WERI-Rb-1 (cell line): ENCODE measurements at regions not wholly inside any gene's neighbourhood (a gene's known extent, or its start where the extent isn't known, plus 50 kb on each side); places are given as distances from the start of the nearest gene placed in this dataset.

ENCODE experiments used
- DNase-seq: peaks from one replicate; pipeline ENCODE4 v3.0.0-alpha.2; 2020
- H3K27ac ChIP-seq: fragments of 250-450 bp; sonication (Bioruptor Pico); 2 replicates; pipeline ENCODE4 v1.5.1; 2020; ENCODE audit warnings: mild to moderate bottlenecking, moderate library complexity
- H3K27me3 ChIP-seq: fragments of 250-450 bp; sonication (Bioruptor Pico); 2 replicates; pipeline ENCODE4 v1.5.1; 2021; ENCODE audit warnings: mild to moderate bottlenecking, low read depth, moderate library complexity; ENCODE audit not compliant: insufficient read depth, severe bottlenecking
- H3K36me3 ChIP-seq: fragments of 250-450 bp; sonication (Bioruptor Pico); 2 replicates; pipeline ENCODE4 v1.5.1; 2020; ENCODE audit warnings: mild to moderate bottlenecking, moderate library complexity
- H3K4me3 ChIP-seq: 2 replicates; pipeline ENCODE4 v1.5.1; 2011; ENCODE audit warnings: low read depth, mild to moderate bottlenecking, control low read depth, low read length
- H3K9me3 ChIP-seq: fragments of 250-450 bp; sonication (Bioruptor Pico); 2 replicates; pipeline ENCODE4 v1.5.1; 2021; ENCODE audit warnings: mild to moderate bottlenecking, moderate library complexity; ENCODE audit not compliant: severe bottlenecking
- CTCF ChIP-seq: IDR thresholded peaks from 2 replicates; pipeline ENCODE4 v1.5.1; 2011; ENCODE audit warnings: low read depth, mild to moderate bottlenecking, control low read depth, inconsistent platforms, low read length

GRCh38 chr5:179437341-179438001 lies 92.2 kb upstream of the ADAMTS2 start:
- no peak overlapping the region for H3K27ac ChIP-seq
- H3K4me3 ChIP-seq: no peak overlapping the region
- no peaks in the 10 kb centered on the region for H3K36me3 ChIP-seq
- no peaks in the 10 kb centered on the region for H3K9me3 ChIP-seq
- no peak for TF ChIP-seq CTCF
- H3K27me3 ChIP-seq: no peaks in the 10 kb centered on the region
- no peak for DNase-seq

DNA sequence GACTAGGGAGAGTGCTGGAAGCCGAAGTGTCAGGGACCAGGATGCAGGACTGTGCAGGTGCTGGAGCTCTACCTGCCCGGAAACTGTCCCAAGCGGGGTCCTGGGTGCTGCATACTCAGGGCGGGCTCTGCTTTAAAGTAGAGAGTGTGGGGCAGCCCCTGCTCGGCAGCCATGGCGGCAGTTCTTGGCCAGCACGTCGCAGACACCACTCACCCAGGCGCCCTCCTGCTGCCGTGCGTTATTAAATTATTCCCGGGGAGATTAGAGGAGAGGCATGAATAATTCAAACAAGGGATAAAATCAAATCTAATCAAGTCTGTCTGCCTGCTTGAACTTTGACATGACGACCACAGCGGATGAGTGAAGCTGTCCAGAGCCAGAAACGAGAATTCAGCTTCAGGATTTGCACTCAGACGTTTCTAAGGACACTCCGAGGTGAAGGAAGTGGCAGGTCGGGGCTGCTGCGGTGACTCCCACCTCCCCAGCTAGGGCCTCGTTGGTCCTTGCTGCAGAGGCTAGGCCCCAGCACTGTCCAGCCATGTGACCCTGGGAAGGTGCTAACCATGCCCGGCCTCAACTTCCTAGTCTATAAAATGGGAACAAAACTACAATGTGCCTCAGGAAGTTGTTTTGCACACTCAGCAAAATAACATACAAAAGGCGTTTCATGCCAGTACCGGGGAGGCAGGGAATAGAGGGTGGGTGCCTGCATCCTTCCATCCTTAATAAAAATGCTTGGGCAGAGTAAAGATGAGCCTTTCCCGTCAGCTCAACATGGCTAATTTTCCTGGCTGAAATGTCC lies 91.3 kb upstream of the ADAMTS2 start:
- no peak for DNase-seq
- Histone ChIP-seq H3K27me3 (no peaks in the 10 kb centered on the region), H3K36me3 (no peaks in the 10 kb centered on the region), H3K27ac (no peak overlapping the region), H3K4me3 (no peak overlapping the region), H3K9me3 (no peaks in the 10 kb centered on the region)
- TF ChIP-seq CTCF: no peak

- Histone ChIP-seq H3K4me3 (no peak overlapping the region), H3K36me3 (no peaks in the 10 kb centered on the region), H3K9me3 (no peaks in the 10 kb centered on the region), H3K27me3 (no peaks in the 10 kb centered on the region), H3K27ac (no peak overlapping the region)
- no peak for DNase-seq
- TF ChIP-seq CTCF: no peak
Observed at GRCh38 chr5:179435731-179436315, 90.6 kb upstream of the ADAMTS2 start.

DNA sequence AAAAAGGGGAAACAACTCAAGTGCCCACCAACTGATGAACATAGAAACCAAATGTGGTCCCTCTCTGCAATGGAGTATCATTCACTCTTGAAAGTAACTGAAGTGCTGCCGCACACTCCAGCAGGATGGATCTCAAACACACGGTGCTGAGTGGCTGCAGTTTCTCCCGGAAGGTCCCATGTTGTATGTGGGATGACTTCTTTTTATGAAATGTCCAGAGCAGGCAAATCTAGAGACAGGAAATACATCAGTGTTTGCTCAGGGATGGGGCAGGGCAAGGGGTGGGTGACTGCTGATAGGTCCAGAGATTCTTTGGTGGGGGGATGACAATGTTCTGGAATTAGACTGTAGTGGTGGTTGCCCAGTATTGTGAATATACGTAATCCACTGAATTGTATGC lies 89.9 kb upstream of the ADAMTS2 start:
- no peak for DNase-seq
- Histone ChIP-seq H3K4me3 (no peak overlapping the region), H3K27ac (no peak overlapping the region), H3K27me3 (no peaks in the 10 kb centered on the region), H3K36me3 (no peaks in the 10 kb centered on the region), H3K9me3 (no peaks in the 10 kb centered on the region)
- no peak for TF ChIP-seq CTCF

- Histone ChIP-seq H3K27ac (no peak overlapping the region), H3K9me3 (no peaks in the 10 kb centered on the region), H3K4me3 (no peak overlapping the region), H3K36me3 (no peaks in the 10 kb centered on the region), H3K27me3 (no peaks in the 10 kb centered on the region)
- DNase-seq: no peak
- TF ChIP-seq CTCF: peak; percentile 10; the same call in 1 of the 2 replicates
Observed at GRCh38 chr5:179432547-179432946, 87.3 kb upstream of the ADAMTS2 start.
